ENCODE measurements at regions not wholly inside any gene's neighbourhood (a gene's known extent, or its start where the extent isn't known, plus 50 kb on each side); places are given as distances from the start of the nearest gene placed in this dataset.
"Not testable (repeated sequence)": the region's sequence is repeated elsewhere in the genome, so short reads cannot be mapped to it uniquely, and the experiment has no call there.

- H3K4me3 ChIP-seq, result no peak overlapping the region
These were observed 209.9 kb upstream of the C16orf82 start for GRCh38 chr16:26856791-26857190.

GRCh38 chr16:26857371-26857770 lies 209.4 kb upstream of the C16orf82 start:
- intact Hi-C loops (cut with DNase I), result no loop called here
- TF ChIP-seq POLR2A (IDR thresholded peaks at IDR 0.05) (no peak), CTCF (IDR thresholded peaks at IDR 0.05) (no peak)
- 71 to 86% (median 79%) methylated on average over 4 of the region's 4 CpGs for WGBS, 4 donors
- no peaks in the 10 kb centered on the region for H3K36me3 ChIP-seq
- H3K27ac ChIP-seq, result no peak overlapping the region
- H3K4me3 ChIP-seq, result no peak overlapping the region
- DNase-seq, result no peak
- no peaks in the 10 kb centered on the region for H3K27me3 ChIP-seq
- H3K9me3 ChIP-seq, result peaks cover 0 to 17% (median 6%) of the 10 kb centered on the region in 12 donors
- ATAC-seq, result no peak
- no peaks in the 10 kb centered on the region for H3K4me1 ChIP-seq

More at GRCh38 chr16:26856791-26857190, 209.9 kb upstream of the C16orf82 start:
- no peaks in the 10 kb centered on the region for H3K36me3 ChIP-seq
- DNase-seq (no peak), ATAC-seq (no peak)
- TF ChIP-seq CTCF (IDR thresholded peaks at IDR 0.05) (no peak), POLR2A (IDR thresholded peaks at IDR 0.05) (no peak)
- intact Hi-C loops (cut with DNase I), result no loop called here
- H3K27ac ChIP-seq, result no peak overlapping the region
- 76 to 81% (median 78%) methylated on average over 5 of the region's 5 CpGs for WGBS, 4 donors
- H3K9me3 ChIP-seq, result peaks cover 0 to 17% (median 6%) of the 10 kb centered on the region in 12 donors
- H3K27me3 ChIP-seq, result no peaks in the 10 kb centered on the region
- H3K4me1 ChIP-seq, result no peaks in the 10 kb centered on the region

- intact Hi-C loops (cut with DNase I), result no loop called here
- TF ChIP-seq CTCF (IDR thresholded peaks at IDR 0.05) (no peak), POLR2A (IDR thresholded peaks at IDR 0.05) (no peak)
- Histone ChIP-seq H3K9me3 (peaks cover 0 to 17% (median 6%) of the 10 kb centered on the region in 12 donors), H3K27ac (no peak overlapping the region), H3K4me1 (no peaks in the 10 kb centered on the region), H3K27me3 (no peaks in the 10 kb centered on the region), H3K4me3 (no peak overlapping the region), H3K36me3 (no peaks in the 10 kb centered on the region)
- DNase-seq (no peak), ATAC-seq (no peak)
- 82 to 95% (median 88%) methylated on average over 1 of the region's 1 CpG for WGBS, 4 donors
These were observed 206.2 kb upstream of the C16orf82 start for GRCh38 chr16:26860506-26860905.

- DNase-seq, result no peak
- H3K36me3 ChIP-seq, result no peaks in the 10 kb centered on the region
- H3K27me3 ChIP-seq, result no peaks in the 10 kb centered on the region
- no peak overlapping the region for H3K27ac ChIP-seq
- no peaks in the 10 kb centered on the region for H3K4me1 ChIP-seq
- peaks cover 0 to 17% (median 6%) of the 10 kb centered on the region in 12 donors for H3K9me3 ChIP-seq
- TF ChIP-seq CTCF (IDR thresholded peaks at IDR 0.05) (no peak), POLR2A (IDR thresholded peaks at IDR 0.05) (no peak)
- no peak overlapping the region for H3K4me3 ChIP-seq
- intact Hi-C loops (cut with DNase I), result no loop called here
- no peak for ATAC-seq
- 36 to 50% (median 44%) methylated on average over 3 of the region's 3 CpGs for WGBS, 4 donors
These were observed 202.8 kb upstream of the C16orf82 start for GRCh38 chr16:26863931-26864330.

GRCh38 chr16:26874318-26874717 lies 192.4 kb upstream of the C16orf82 start:
- H3K27ac ChIP-seq; H3K27me3 ChIP-seq; H3K4me3 ChIP-seq; ATAC-seq; DNase-seq; H3K9me3 ChIP-seq; intact Hi-C loops (cut with DNase I); H3K36me3 ChIP-seq; H3K4me1 ChIP-seq: not testable (repeated sequence)
- 63 to 73% (median 70%) methylated on average over 5 of the region's 5 CpGs for WGBS, 4 donors

Measured in heart left ventricle (tissue), 16 donors.